PFSK-1 (cell line): ENCODE measurements at regions not wholly inside any gene's neighbourhood (a gene's known extent, or its start where the extent isn't known, plus 50 kb on each side); places are given as distances from the start of the nearest gene placed in this dataset.

Experiments used
- FOXP2 ChIP-seq: optimal IDR thresholded peaks from 2 replicates; pipeline ENCODE3; 2011; ENCODE audit warnings: borderline replicate concordance, control low read depth, inconsistent platforms; ENCODE audit not compliant: insufficient read depth; ENCODE audit errors: extremely low read length, extremely low read depth
- POLR2AphosphoS5 ChIP-seq: IDR thresholded peaks from 2 replicates; pipeline ENCODE4 v1.6.1; 2012; ENCODE audit warnings: low read depth, mild to moderate bottlenecking, control low read depth, low read length, moderate library complexity
- REST ChIP-seq, 2 experiments: IDR thresholded peaks; 2 replicates each; pipeline versions ENCODE4 v1.6.1 to v1.8.0; 2011 to 2012; ENCODE audit warnings: low read depth in 2 of 2, low read length in 2 of 2, control low read depth in 1 of 2, inconsistent platforms in 1 of 2, mild to moderate bottlenecking in 1 of 2, moderate library complexity in 1 of 2; ENCODE audit not compliant: insufficient read depth in 1 of 2
- SIN3A ChIP-seq: IDR thresholded peaks from 2 replicates; pipeline ENCODE4 v1.6.1; 2012; ENCODE audit warnings: mild to moderate bottlenecking, low read length, moderate library complexity, borderline replicate concordance; ENCODE audit not compliant: insufficient read depth
- TAF1 ChIP-seq: IDR thresholded peaks from 2 replicates; pipeline ENCODE4 v1.6.1; 2012; ENCODE audit warnings: low read length, control low read depth, borderline replicate concordance; ENCODE audit not compliant: insufficient read depth

GRCh38 chr4:96642490-96642889 is 802.6 kb downstream of the PDHA2 start:
- TF ChIP-seq SIN3A = no peak
- TF ChIP-seq POLR2AphosphoS5 = no peak
- no peak for TF ChIP-seq FOXP2
- TF ChIP-seq REST (IDR thresholded peaks at IDR 0.05; ENCODE audit: insufficient read depth in 1 of 2, low read depth in 2 of 2, low read length in 2 of 2) = no peak
- no peak for TF ChIP-seq TAF1

- TF ChIP-seq REST (IDR thresholded peaks at IDR 0.05; ENCODE audit: insufficient read depth in 1 of 2, low read depth in 2 of 2, low read length in 2 of 2) (no peak), SIN3A (no peak), POLR2AphosphoS5 (no peak), TAF1 (no peak), FOXP2 (no peak)
Measured at GRCh38 chr4:96646146-96646545, 806.3 kb downstream of the PDHA2 start.

GRCh38 chr4:96649536-96649935 is 809.6 kb downstream of the PDHA2 start:
- TF ChIP-seq POLR2AphosphoS5 (no peak), FOXP2 (no peak), REST (IDR thresholded peaks at IDR 0.05; ENCODE audit: insufficient read depth in 1 of 2, low read depth in 2 of 2, low read length in 2 of 2) (no peak), SIN3A (no peak), TAF1 (no peak)

GRCh38 chr4:96652158-96652557 is 812.3 kb downstream of the PDHA2 start:
- TF ChIP-seq SIN3A = no peak
- no peak for TF ChIP-seq REST (IDR thresholded peaks at IDR 0.05; ENCODE audit: insufficient read depth in 1 of 2, low read depth in 2 of 2, low read length in 2 of 2)
- no peak for TF ChIP-seq FOXP2
- no peak for TF ChIP-seq TAF1
- no peak for TF ChIP-seq POLR2AphosphoS5

- TF ChIP-seq FOXP2 = no peak
Measured at GRCh38 chr4:96652821-96653220, 812.9 kb downstream of the PDHA2 start.

GRCh38 chr4:96654045-96654444 is 814.2 kb downstream of the PDHA2 start:
- TF ChIP-seq REST (IDR thresholded peaks at IDR 0.05; ENCODE audit: insufficient read depth in 1 of 2, low read depth in 2 of 2, low read length in 2 of 2) = no peak
- no peak for TF ChIP-seq POLR2AphosphoS5
- TF ChIP-seq TAF1 = no peak
- TF ChIP-seq SIN3A = no peak
- TF ChIP-seq FOXP2 = no peak
